HCT116 (cell line): ENCODE measurements at regions not wholly inside any gene's neighbourhood (a gene's known extent, or its start where the extent isn't known, plus 50 kb on each side); places are given as distances from the start of the nearest gene placed in this dataset.

ENCODE experiments used
- ATAC-seq: fragments of 200-7000 bp; cut with Tn5 transposase; 2 replicates; pipeline ENCODE4 v1.9.1; 2020; ENCODE audit warnings: mild to moderate bottlenecking, moderate library complexity
- BruUV-seq: library from RNA; stranded (reverse); fragments of 400-500 nt; replicated peaks from 2 replicates; lab custom pipeline; 2021; lab: Mats Ljungman, UMichigan
- CTCF ChIA-PET: fragments of 300-600 bp; sonication (Branson Sonifier 250); formaldehyde crosslinking; loops from one replicate; lab custom pipeline; 2021; ENCODE audit warnings: antibody characterized with exemption; lab: Charles Lee
- POLR2A ChIA-PET: fragments of 300-600, 350-600 bp; sonication (Branson Sonifier 250); formaldehyde crosslinking; loops from one replicate; lab custom pipeline; 2021; ENCODE audit warnings: antibody characterized with exemption; lab: Charles Lee
- RAD21 ChIA-PET, 2 experiments: fragments of 300-600 bp; sonication (Branson Sonifier 250); formaldehyde crosslinking; loops; one replicate each; lab custom pipeline; 2023; ENCODE audit warnings: low total read pairs in 2 of 2; ENCODE audit not compliant: uncharacterized antibody in 2 of 2, unreplicated experiment in 2 of 2, low non-redundant PET in 1 of 2; lab: Charles Lee
- DNase-seq: peaks from one replicate; pipeline ENCODE4 v3.0.0-alpha.2; 2010; ENCODE audit warnings: low read depth, low spot score
- H2AFZ ChIP-seq: fragments of 200-600 bp; shearing (Covaris generic), sonication (generic); 2 replicates; pipeline ENCODE4 v1.6.1; 2017; ENCODE audit warnings: low read depth, mixed run types, mixed read lengths, antibody characterized with exemption, low read length; ENCODE audit not compliant: poor library complexity, severe bottlenecking
- H3K27ac ChIP-seq: 2 replicates; pipeline ENCODE4 v1.5.1; 2012; ENCODE audit warnings: low read depth, low read length
- H3K27me3 ChIP-seq: fragments of 200-600 bp; sonication (generic); 2 replicates; pipeline ENCODE4 v1.6.1; 2016; ENCODE audit warnings: mixed run types, low read length, mixed read lengths; ENCODE audit not compliant: insufficient read depth
- H3K36me3 ChIP-seq, 2 experiments: fragments of 200-500 bp in 1 of 2; fragments of 200-600 bp in 1 of 2; sonication (Bioruptor generic) in 1 of 2; sonication (generic) in 1 of 2; 2 replicates each; pipeline versions ENCODE4 v1.5.1 to v1.6.1; 2014 to 2016; ENCODE audit warnings: low read length in 2 of 2, inconsistent platforms in 1 of 2, mixed read lengths in 1 of 2, mixed run types in 1 of 2; ENCODE audit not compliant: insufficient read depth in 2 of 2, control insufficient read depth in 1 of 2
- H3K4me1 ChIP-seq, 2 experiments: fragments of 200-600 bp in 1 of 2; sonication (generic) in 1 of 2; 2 replicates each; pipeline versions ENCODE4 v1.5.1 to v1.6.1; 2012 to 2017; ENCODE audit warnings: low read length in 2 of 2, inconsistent platforms in 1 of 2, mild to moderate bottlenecking in 1 of 2, mixed read lengths in 1 of 2, mixed run types in 1 of 2, moderate library complexity in 1 of 2; ENCODE audit not compliant: insufficient read depth in 2 of 2, control insufficient read depth in 1 of 2
- H3K4me2 ChIP-seq: fragments of 200-600 bp; sonication (generic); 2 replicates; pipeline ENCODE4 v1.6.1; 2017; ENCODE audit warnings: mixed run types, low read length, mixed read lengths
- H3K4me3 ChIP-seq, 2 experiments: fragments of 200-600 bp in 1 of 2; sonication (generic) in 1 of 2; replicated peaks in 1 of 2; 2 replicates each; pipeline ENCODE4 v1.5.1; 2011 to 2016; ENCODE audit warnings: low read length in 2 of 2, control low read depth in 1 of 2, low read depth in 1 of 2, mild to moderate bottlenecking in 1 of 2, mixed read lengths in 1 of 2, mixed run types in 1 of 2
- H3K79me2 ChIP-seq: fragments of 200-600 bp; sonication (generic); 2 replicates; pipeline ENCODE4 v1.6.1; 2017; ENCODE audit warnings: mild to moderate bottlenecking, mixed run types, low read length, moderate library complexity, mixed read lengths; ENCODE audit not compliant: insufficient read depth
- H3K9ac ChIP-seq: fragments of 200-600 bp; sonication (generic); 2 replicates; pipeline ENCODE4 v1.6.1; 2016; ENCODE audit warnings: low read length, mixed read lengths
- H3K9me2 ChIP-seq: fragments of 200-600 bp; sonication (generic), shearing (Covaris generic); 2 replicates; pipeline ENCODE4 v1.6.1; 2017; ENCODE audit warnings: mixed run types, mild to moderate bottlenecking, moderate library complexity; ENCODE audit not compliant: insufficient read depth
- H3K9me3 ChIP-seq, 2 experiments: fragments of 200-500 bp in 1 of 2; fragments of 200-600 bp in 1 of 2; sonication (Bioruptor generic) in 1 of 2; sonication (generic) in 1 of 2; 2 replicates each; pipeline ENCODE4 v1.6.1; 2014 to 2017; ENCODE audit warnings: low read length in 2 of 2, mixed read lengths in 2 of 2, inconsistent platforms in 1 of 2, low read depth in 1 of 2, mild to moderate bottlenecking in 1 of 2, mixed run types in 1 of 2, moderate library complexity in 1 of 2; ENCODE audit not compliant: control insufficient read depth in 1 of 2, insufficient read depth in 1 of 2
- H4K20me1 ChIP-seq: fragments of 200-600 bp; sonication (generic), shearing (Covaris generic); 2 replicates; pipeline ENCODE4 v1.6.1; 2017; ENCODE audit warnings: mixed run types, mild to moderate bottlenecking, moderate library complexity; ENCODE audit not compliant: insufficient read depth
- EGR1 ChIP-seq: IDR thresholded peaks from 2 replicates; pipeline ENCODE4 v1.6.1; 2012; ENCODE audit warnings: low read depth
- ELF1 ChIP-seq: IDR thresholded peaks from 2 replicates; pipeline ENCODE4 v1.6.1; 2012; ENCODE audit warnings: low read depth, borderline replicate concordance
- EZH2phosphoT487 ChIP-seq: fragments of 200-600 bp; IDR thresholded peaks from 2 replicates; pipeline ENCODE4 v1.6.1; 2018; ENCODE audit warnings: antibody characterized with exemption, borderline replicate concordance
- FOSL1 ChIP-seq: IDR thresholded peaks from 2 replicates; pipeline ENCODE4 v1.6.1; 2012; ENCODE audit warnings: low read depth
- JUND ChIP-seq: IDR thresholded peaks from 2 replicates; pipeline ENCODE4 v1.6.1; 2012
- POLR2A ChIP-seq: IDR thresholded peaks from 2 replicates; pipeline ENCODE4 v1.7.0; 2011; ENCODE audit warnings: borderline replicate concordance; ENCODE audit not compliant: insufficient read depth, insufficient read length; ENCODE audit errors: extremely low read depth
- POLR2AphosphoS5 ChIP-seq: IDR thresholded peaks from 2 replicates; pipeline ENCODE4 v1.6.1; 2011; ENCODE audit warnings: mild to moderate bottlenecking, low read depth, low read length, moderate library complexity
- RAD21 ChIP-seq: IDR thresholded peaks from 2 replicates; pipeline ENCODE4 v1.6.1; 2012; ENCODE audit warnings: low read depth, mild to moderate bottlenecking
- SIN3A ChIP-seq: IDR thresholded peaks from 2 replicates; pipeline ENCODE4 v1.6.1; 2012; ENCODE audit warnings: low read depth
- SP1 ChIP-seq: IDR thresholded peaks from 2 replicates; pipeline ENCODE4 v1.6.1; 2012; ENCODE audit warnings: low read depth
- TCF7L2 ChIP-seq: IDR thresholded peaks from 2 replicates; pipeline ENCODE4 v1.7.0; 2011; ENCODE audit warnings: borderline replicate concordance, inconsistent platforms; ENCODE audit not compliant: insufficient read depth, insufficient read length; ENCODE audit errors: extremely low read depth
- ZFX ChIP-seq: fragments of 450-650 bp; IDR thresholded peaks from 2 replicates; pipeline ENCODE4 v1.6.1; 2017
- ZNF274 ChIP-seq: fragments of 200-500 bp; sonication (Bioruptor generic); IDR thresholded peaks from 2 replicates; pipeline ENCODE4 v1.6.1; 2014; ENCODE audit warnings: mild to moderate bottlenecking, low read depth, low read length, inconsistent platforms
- intact Hi-C: fragments of 100-400 bp; cut with micrococcal nuclease; formaldehyde crosslinking; loops from 2 replicates; pipeline ENCODE4 v1.10.0; 2022
- TF ChIP-seq, protein P1 (sequence below): IDR thresholded peaks from 2 replicates; pipeline ENCODE4 v1.6.1; 2012
- TF ChIP-seq, protein P2 (sequence below): IDR thresholded peaks from 2 replicates; pipeline ENCODE4 v1.6.1; 2012
- TF ChIP-seq, protein P3 (sequence below): IDR thresholded peaks from 2 replicates; pipeline ENCODE4 v1.6.1; 2012; ENCODE audit warnings: low read depth

- Histone ChIP-seq H3K4me3 (no peak overlapping the region), H3K27ac (no peak overlapping the region), H3K4me1 (no peaks in the 10 kb centered on the region), H3K9me3 (peaks cover 3 to 10% of the 10 kb centered on the region in 2 experiments; a peak in 2 of 4 replicates), H3K27me3 (no peaks in the 10 kb centered on the region), H3K36me3 (no peaks in the 10 kb centered on the region), H2AFZ (no peak overlapping the region), H4K20me1 (no peaks in the 10 kb centered on the region), H3K9me2 (no peaks in the 10 kb centered on the region), H3K9ac (no peak overlapping the region), H3K4me2 (no peak overlapping the region), H3K79me2 (no peaks in the 10 kb centered on the region)
- no TSS peak for BruUV-seq
- CTCF ChIA-PET: no interaction called here
- TF ChIP-seq FOSL1: no peak
- TF ChIP-seq EZH2phosphoT487: no peak
- no peak for TF ChIP-seq SP1
- TF ChIP-seq EGR1: no peak
- TF ChIP-seq, protein P1, sequence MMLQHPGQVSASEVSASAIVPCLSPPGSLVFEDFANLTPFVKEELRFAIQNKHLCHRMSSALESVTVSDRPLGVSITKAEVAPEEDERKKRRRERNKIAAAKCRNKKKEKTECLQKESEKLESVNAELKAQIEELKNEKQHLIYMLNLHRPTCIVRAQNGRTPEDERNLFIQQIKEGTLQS: no peak
- TF ChIP-seq POLR2AphosphoS5: no peak
- no peak for TF ChIP-seq JUND
- no peak for TF ChIP-seq ZNF274
- no peak for TF ChIP-seq POLR2A
- TF ChIP-seq ELF1: no peak
- no peak for TF ChIP-seq ZFX
- no peak for TF ChIP-seq RAD21
- TF ChIP-seq, protein P2, sequence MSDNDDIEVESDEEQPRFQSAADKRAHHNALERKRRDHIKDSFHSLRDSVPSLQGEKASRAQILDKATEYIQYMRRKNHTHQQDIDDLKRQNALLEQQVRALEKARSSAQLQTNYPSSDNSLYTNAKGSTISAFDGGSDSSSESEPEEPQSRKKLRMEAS: no peak
- no peak for TF ChIP-seq TCF7L2
- TF ChIP-seq SIN3A: no peak
- TF ChIP-seq, protein P3, sequence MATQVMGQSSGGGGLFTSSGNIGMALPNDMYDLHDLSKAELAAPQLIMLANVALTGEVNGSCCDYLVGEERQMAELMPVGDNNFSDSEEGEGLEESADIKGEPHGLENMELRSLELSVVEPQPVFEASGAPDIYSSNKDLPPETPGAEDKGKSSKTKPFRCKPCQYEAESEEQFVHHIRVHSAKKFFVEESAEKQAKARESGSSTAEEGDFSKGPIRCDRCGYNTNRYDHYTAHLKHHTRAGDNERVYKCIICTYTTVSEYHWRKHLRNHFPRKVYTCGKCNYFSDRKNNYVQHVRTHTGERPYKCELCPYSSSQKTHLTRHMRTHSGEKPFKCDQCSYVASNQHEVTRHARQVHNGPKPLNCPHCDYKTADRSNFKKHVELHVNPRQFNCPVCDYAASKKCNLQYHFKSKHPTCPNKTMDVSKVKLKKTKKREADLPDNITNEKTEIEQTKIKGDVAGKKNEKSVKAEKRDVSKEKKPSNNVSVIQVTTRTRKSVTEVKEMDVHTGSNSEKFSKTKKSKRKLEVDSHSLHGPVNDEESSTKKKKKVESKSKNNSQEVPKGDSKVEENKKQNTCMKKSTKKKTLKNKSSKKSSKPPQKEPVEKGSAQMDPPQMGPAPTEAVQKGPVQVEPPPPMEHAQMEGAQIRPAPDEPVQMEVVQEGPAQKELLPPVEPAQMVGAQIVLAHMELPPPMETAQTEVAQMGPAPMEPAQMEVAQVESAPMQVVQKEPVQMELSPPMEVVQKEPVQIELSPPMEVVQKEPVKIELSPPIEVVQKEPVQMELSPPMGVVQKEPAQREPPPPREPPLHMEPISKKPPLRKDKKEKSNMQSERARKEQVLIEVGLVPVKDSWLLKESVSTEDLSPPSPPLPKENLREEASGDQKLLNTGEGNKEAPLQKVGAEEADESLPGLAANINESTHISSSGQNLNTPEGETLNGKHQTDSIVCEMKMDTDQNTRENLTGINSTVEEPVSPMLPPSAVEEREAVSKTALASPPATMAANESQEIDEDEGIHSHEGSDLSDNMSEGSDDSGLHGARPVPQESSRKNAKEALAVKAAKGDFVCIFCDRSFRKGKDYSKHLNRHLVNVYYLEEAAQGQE: no peak
- intact Hi-C loops: no loop called here
- DNase-seq (no peak), ATAC-seq (no peak)
- POLR2A ChIA-PET: no interaction called here
- RAD21 ChIA-PET: no interaction called here
Measured at GRCh38 chr4:62806816-62807215, 1602.4 kb downstream of the TECRL start.
